HG03103 (cell line): ENCODE measurements at regions not wholly inside any gene's neighbourhood (a gene's known extent, or its start where the extent isn't known, plus 50 kb on each side); places are given as distances from the start of the nearest gene placed in this dataset.
"Not testable (repeated sequence)": the region's sequence is repeated elsewhere in the genome, so short reads cannot be mapped to it uniquely, and the experiment has no call there.

Experiments
- ATAC-seq: cut with Tn5 transposase; IDR thresholded peaks from one replicate; pipeline ENCODE4 v1.9.1; 2021; ENCODE audit warnings: low read depth; ENCODE audit not compliant: unreplicated experiment

DNA sequence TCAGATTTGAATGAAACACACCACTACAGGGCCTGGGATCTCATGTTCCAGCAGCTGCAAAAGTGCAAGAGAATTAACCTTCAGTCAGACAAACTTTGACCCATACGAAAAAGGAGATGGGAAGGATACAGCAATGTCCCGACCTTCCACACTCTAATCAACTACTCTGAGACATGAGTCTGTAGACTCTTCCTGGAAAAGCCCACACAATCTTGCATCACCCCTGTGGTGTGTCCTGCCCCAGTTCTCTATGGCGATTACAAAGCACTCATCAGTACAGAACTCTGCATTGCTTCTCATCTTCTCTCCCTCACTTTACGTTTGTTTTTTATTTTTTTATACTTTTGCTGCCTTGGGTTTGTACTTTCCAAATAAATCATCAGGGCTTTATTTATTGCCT lies 241.0 kb upstream of the KIF2A start:
- ATAC-seq = no peak

- ATAC-seq = no peak
Observed at GRCh38 chr5:62066761-62067277, 239.2 kb upstream of the KIF2A start.

DNA sequence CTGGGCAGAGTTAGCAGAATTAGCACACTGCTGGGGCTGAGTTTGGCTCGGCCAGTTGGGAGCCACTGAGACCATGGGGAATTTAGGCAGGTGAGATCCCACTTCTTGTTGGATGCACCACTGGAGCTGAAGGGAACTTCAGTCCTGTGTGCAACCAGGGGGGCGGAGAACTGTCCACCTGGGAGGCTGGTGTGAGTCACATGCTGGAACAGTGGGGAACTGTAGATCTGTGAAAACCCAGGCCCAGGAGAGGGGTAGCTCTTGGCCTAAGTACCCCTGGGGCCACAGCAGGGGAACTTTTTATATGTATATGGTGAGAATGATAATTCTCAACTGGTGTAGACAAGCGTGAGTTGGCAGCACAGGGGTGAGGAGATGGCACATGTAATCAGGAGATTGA lies 237.5 kb upstream of the KIF2A start:
- ATAC-seq = no peak

- no peak for ATAC-seq
Observed at GRCh38 chr5:62077387-62077786, 228.6 kb upstream of the KIF2A start.

- no peak for ATAC-seq
Observed at GRCh38 chr5:62077823-62078550, 228.0 kb upstream of the KIF2A start.

GRCh38 chr5:62082370-62082801 lies 223.6 kb upstream of the KIF2A start:
- ATAC-seq = no peak

DNA sequence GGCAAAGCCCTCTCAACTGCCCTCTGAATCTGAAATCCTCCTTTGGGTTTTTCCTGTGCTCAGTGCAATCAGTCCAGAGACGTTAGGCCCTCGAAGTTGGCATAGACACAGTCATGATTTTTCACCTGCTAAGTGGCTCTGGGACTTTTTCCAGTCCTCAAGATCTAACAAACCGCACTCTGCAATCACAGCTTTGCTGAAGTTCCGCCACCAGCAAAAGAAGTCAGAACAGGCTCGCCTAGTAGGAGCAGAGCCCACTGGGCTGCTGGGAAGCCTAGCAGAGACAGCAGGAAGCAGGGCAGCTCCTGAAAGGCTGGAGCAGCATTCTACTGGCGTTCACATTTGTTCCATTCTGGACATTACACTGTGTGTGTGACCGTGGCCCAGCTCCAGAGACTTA lies 222.8 kb upstream of the KIF2A start:
- ATAC-seq = no peak

GRCh38 chr5:62083661-62084060 lies 222.3 kb upstream of the KIF2A start:
- no peak for ATAC-seq

- ATAC-seq = no peak
Observed at GRCh38 chr5:62084391-62084790, 221.6 kb upstream of the KIF2A start.

GRCh38 chr5:62090953-62091352 lies 215.1 kb upstream of the KIF2A start:
- ATAC-seq = no peak

DNA sequence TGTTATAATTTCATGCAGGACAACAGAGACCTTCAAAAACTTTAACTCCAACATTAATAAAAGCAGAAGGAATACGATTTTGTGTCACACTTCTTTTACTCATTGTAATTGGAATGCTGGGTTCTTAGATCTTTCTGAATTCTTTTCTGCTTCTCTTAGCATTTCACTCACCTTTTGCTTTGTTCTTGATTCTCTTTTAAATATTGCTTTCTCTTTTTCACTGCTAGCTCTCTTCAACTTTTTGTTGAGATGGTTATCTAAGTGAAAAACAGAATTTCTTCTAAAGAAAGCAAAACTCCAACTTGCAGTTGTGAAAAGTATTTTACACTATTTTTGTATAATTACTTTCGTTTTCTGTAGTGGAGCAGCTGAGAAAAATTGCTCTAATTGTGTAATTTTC lies 212.6 kb upstream of the KIF2A start:
- no peak for ATAC-seq

DNA sequence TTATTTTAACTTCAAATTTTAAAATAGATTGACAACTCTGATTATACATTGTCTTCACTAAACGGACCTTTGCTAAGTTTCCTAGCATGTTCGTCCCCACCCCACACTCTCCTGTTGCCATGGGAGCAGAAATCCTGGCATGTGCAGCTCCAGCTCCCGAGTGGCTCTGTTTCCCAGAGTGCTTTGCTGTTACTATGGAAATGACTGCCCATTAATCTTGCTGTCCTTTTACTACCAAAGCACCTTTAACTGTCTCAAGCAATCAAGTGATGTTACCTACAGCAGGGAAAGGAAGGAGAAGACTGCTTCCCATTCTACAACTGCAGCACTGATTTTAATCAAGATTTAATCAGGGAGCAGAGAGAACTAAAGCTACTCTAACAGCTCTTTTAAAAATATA lies 212.0 kb upstream of the KIF2A start:
- no peak for ATAC-seq

GRCh38 chr5:62097361-62097760 lies 208.6 kb upstream of the KIF2A start:
- ATAC-seq = no peak

DNA sequence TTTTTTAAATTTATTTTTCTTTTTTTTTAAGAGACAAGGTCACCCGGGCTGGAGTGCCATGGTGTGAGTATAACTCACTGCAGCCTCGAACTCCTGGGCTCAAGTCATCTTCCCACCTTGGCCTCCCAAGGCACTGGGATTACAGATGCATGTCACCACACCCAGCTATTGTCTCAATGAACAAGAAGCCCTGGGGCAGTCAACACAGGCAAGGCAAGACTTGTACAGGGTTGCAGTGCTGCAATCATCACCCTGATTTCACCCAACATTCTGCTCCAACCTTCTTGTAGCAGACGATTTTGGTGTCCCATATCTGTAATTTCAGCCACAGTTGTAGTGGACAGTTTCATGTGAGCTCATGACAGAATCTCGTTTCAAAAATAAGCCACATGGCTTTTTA lies 205.8 kb upstream of the KIF2A start:
- ATAC-seq = no peak

GRCh38 chr5:62103863-62104262 lies 202.1 kb upstream of the KIF2A start:
- ATAC-seq = not testable (repeated sequence)

DNA sequence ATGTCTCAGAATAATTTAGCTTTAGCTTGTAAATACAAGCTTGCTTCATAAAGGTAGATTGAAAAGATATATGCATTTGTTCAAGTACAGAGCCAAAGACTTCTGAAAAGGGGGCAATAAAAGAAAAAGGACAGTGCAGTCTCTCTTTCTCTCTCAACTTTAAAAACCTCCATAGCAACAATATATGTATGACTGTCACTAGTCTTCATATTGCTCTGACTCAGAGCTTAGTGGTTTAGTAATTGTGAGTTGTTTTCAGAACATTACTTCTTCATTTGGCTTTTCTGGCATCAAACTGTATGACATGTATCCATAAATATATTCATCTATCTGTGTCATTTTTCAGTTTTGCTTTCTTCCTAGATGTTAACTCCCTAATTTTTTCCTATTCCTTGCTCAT lies 194.6 kb upstream of the KIF2A start:
- ATAC-seq = no peak

DNA sequence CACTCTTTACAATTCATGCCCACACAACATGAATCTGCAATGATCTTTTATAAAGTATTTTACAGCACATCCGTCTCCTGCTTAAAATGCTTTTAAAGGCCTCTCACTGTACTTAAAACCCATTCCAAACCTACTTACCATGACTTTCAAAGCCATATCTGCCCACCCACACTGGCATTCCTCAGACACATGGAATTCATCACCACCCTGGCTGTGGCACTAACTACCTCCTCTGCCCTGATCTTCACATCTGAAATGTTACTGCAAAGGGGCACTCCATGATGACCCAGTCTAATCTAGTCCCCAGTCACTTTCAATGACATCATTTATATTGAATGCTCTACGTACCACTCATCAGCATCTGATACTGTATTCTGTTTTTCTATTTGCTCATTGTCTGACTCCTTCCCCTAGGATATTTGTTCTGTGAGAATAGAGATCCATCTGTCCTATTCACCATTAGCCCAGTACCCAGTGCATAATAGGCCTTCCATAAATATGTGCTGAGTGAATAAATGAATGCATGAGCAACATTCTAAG lies 193.2 kb upstream of the KIF2A start:
- ATAC-seq = no peak

- no peak for ATAC-seq
Observed at GRCh38 chr5:62115014-62115413, 191.0 kb upstream of the KIF2A start.

DNA sequence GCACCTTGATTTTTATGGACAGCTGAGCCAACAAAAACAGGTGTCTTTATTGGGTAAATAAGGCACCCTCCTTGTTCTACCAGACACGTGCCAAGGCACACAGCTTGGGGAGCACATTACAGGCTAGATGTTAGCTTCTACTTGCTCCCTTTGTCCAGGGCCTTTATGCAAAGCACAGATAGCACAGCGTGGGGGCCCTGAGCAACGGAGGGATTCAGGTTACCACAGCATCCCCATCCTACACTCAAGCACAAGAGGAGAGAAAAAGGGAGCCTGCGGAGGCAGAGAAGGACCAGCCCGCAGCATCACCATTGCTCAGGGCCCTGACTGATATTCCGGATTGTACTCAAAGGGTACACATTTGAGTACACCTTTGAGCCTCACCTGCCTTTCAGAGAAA lies 181.7 kb upstream of the KIF2A start:
- ATAC-seq = no peak

- no peak for ATAC-seq
Observed at GRCh38 chr5:62126090-62126489, 179.9 kb upstream of the KIF2A start.

GRCh38 chr5:62127098-62127736 lies 178.8 kb upstream of the KIF2A start:
- ATAC-seq = no peak

DNA sequence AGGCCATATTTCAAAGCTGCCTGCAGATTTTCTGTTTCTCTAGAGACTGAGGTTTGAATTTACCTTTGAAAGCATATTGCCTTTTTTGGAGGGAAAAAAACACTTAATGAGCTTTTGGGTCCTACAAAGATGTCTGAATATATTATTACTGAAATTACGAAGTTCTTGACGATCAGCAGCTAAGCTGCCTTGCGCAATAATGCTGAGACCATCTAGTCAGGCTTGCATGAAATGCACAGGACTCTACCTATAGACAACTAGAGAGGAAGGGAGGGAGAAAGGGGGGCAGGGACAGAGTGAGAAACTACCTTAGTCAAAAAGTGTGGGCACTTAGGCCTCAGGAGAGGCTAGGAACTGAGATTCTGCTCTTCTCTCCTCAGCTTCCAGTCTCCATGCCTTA lies 175.9 kb upstream of the KIF2A start:
- no peak for ATAC-seq
